NCI-H1048 (cell line): ENCODE measurements at regions not wholly inside any gene's neighbourhood (a gene's known extent, or its start where the extent isn't known, plus 50 kb on each side); places are given as distances from the start of the nearest gene placed in this dataset.
A peak's percentile ranks its signal among the peaks of the same experiment; 100 is the strongest.
"Not testable (repeated sequence)": the region's sequence is repeated elsewhere in the genome, so short reads cannot be mapped to it uniquely, and the experiment has no call there.

Source experiments
- DNase-seq: peaks from one replicate; lab custom pipeline; 2025; lab: John Stamatoyannopoulos, UW

DNA sequence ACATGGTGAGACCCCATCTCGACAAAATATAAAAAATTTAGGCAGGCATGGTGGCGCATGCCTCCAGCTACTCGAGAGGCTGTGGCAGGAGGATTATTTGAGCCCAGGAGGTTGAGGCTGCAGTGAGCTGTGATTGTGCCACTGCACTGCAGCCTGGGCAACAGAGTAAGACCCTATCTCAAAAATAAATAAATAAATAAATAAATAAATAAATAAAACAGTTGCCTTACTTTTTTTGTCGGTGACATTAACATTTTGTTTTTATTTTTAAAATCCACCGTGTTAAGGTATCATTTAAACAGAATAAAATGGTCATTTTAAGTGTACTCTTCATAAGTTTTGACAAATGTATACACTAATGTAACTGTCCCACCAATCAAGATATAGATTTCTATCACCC is 57.0 kb downstream of the RASL11A start:
- DNase-seq = no peak

DNA sequence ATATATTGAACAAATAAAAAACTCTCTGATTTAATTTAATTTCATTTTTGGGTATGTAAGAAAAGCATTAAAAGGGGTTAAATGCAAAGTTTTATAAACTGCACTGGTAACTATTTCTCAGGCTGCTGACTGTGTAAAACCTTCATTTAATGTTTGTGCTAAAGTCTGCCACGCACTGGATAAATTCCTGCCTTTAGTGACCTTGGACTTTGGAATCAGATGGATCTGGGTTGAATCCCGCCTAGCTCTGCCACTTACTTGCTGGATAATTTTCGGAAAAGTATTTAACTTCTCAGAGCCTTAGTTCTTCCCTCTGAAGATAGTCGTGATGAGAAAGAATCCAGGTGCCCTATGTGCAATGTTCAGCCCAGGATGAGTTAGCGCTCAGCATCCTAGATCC is 58.6 kb downstream of the RASL11A start:
- DNase-seq = no peak

DNA sequence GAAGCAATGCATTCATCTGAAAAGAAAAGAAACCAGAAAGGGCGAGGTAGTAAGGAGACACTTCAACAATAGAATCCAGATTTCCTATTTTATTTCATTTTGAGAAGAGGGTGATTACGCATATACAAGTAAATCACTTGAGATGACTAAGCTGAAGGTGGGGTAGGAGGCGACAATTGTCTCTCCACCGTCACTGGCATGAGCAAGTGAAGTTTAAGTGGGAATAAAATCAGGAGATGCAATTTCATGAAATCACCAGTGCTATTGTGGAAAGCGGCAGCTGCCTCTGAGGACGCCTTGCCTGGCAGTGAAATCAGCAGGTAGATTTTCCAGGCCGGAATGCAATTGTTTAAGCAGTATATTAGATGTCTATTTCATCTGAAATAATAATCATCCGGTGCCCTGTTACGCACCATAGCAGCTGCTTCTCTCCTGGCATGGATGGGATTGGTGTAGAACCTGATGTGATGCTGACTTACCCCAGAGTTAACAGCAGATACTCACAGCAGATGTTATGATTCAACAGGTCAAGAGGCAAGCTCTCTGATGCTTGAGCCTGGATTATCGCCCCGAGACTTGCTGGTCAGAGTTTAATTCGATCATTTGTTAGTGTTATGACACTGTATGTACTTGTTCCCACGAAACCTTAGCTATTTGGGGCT is 64.3 kb downstream of the RASL11A start:
- DNase-seq = no peak

DNA sequence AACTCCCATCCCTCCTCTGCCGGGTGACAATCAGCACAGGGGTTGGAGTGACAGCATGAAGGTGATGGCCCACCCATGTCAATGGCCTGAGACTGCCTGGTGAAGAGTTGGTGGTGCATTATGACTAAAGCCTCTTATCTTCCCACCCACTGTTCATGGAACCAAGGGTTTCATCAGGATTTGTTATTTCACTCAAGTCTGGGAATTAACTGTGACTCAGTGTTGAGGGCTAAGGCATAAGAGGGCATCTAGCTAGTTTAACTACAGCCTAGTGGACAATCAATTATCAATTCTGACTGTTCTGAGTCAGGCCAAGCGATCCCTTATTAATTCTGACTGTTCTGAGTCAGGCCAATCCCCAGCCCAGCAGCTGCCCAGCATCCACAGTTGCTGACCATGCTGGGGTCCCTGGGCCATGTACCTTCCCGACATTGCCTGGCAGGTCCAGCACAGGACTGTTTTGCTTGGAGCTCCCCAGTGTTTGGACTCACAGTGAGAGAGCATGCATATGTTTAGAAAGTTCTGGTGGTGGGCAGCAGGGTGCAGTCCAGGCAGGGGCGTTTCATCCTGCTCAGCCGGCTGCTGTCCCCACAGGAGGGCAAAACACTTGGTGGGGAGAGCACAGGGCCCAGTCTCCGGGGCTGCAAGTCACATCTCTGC is 65.5 kb downstream of the RASL11A start:
- no peak for DNase-seq

DNA sequence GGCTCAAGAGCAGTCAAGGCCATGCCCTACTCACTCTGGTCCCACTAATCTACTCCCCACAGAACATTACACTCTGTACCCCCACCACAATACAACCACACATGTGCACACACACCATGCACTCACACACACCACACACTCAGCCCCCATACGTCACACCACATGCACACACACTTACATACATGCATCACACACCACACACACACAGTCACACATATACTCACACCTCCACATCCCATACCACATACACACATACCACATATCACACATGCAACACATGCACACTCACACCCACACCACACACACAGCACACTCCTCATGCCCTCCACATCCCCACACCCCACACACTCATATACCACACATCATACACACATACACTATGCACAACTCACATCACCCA is 67.6 kb downstream of the RASL11A start:
- DNase-seq = no peak

DNA sequence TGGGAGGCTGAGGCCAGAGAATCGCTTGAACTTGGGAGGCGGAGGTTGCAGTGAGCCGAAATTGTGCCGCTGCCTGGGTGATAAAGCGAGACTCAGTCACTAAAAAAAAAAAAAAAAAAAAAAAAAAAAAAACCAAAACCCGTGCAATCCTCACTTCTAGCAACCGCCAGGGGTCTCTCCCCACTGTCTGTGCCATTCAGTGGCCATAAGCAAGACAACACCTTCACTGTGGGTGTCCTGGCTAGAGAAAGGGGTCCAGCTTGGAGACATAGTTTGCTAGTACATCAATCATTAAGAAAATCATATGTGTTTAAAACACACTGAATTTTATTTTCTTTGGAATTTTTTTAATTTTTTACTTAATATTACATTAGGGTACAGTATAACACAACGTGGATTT is 68.2 kb downstream of the RASL11A start:
- DNase-seq = no peak

- DNase-seq = no peak
These were observed 68.7 kb downstream of the RASL11A start for GRCh38 chr13:27339299-27339698.

DNA sequence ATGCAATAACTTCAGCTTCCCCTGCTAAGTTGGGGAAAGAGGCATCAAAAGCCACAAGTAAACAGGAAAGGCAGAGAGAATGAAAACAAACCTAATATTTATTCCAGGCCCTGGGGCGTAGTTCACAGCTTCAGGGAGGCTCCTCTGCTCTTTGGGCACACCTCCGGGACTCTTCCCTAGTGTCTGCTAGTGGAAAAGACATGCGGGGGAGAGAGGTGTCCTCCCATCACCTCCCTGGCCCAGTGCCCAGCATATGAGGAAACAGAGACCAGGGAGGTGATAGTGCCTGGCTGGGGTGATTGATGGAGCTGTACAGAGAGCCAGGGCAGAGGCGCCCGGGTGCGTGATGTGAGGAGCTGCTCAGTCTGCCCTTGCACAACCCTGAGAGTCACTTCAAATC is 71.0 kb downstream of the RASL11A start:
- DNase-seq = no peak

DNA sequence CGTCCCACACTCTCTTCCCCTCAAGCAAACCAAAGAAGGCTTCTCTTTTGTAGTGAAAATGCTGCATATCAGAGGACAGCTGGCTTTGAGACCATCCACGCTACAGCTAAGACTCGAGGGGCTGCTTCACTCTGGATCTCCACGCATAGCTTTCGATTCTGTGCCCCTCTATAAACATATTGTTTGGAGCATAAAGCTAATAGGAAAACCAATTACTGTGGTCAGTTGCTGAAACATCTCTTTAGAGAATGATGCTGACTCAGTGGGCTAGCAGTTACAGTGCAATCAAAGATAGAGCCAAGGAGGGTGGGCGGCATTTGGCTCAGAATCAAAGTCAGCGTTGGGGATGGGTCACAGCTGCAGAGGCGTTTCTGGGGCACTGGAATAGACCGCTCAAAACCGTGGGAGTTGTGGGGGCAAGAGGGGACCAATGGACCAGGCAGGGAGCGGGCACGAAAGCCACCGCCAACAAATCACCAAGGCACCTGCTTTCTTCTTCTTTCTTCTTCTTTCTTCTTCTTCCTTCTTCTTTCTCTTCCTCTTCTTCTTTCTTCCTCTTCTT is 76.7 kb downstream of the RASL11A start:
- no peak for DNase-seq

DNA sequence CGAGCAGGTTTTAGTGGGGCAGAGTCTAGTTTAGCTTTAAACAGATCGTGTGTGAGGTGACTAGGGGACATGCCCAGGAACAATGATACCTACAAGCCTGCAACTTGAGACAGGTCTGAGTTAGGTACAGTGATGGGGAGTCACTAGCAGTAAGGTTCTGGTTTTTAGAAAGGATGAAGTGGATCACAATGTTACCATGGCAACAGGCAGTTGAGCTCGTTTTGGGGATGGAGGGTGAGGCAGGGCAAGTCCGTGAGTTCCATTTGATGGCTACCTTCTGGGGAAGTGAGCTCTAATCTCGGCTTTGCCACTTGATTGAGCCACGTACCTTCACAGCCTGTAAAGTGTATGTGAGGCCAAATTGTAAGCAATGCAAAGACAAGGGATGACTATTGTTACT is 76.0 kb upstream of the GTF3A start:
- no peak for DNase-seq

GRCh38 chr13:27349458-27349857 is 75.0 kb upstream of the GTF3A start:
- DNase-seq = no peak

- not testable (repeated sequence) for DNase-seq
These were observed 73.6 kb upstream of the GTF3A start for GRCh38 chr13:27350825-27351224.

DNA sequence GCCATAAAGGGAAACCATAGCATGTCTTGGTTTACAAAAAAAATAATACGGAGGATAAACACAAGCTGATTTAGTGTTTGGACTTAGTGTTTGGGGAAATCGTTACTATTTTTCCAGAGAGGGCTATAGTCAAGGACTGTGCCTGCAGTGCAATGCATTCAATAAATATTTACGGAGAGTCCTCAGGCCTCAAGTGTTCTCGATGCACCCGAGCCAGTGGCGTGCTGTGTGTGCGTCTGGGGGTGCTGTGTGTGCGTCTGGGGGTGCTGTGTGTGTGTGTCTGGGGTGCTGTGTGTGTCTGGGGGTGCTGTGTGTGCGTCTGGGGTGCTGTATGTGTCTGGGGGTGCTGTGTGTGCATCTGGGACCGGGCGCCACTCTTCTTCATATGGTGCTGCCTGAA is 71.7 kb upstream of the GTF3A start:
- DNase-seq = no peak

DNA sequence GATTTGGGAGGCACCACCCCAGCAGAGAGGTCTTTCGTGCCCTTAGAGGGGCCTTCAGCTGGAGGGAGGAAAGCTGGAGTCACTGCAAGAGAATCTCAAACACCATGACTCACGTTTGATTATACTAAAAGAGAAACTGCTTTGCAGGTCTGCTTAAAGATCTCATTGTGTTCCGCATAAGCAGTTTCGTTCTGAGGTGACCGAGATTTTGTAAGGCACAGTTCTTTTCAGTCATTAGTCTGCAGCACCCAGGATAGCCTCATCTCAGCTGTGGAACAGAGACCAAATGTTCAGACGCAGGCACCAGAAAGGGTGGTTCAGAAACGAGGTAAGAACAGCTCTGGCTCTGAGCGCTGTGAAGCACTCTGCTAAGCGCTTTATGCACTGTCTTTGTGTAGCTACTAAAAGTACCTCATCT is 71.2 kb upstream of the GTF3A start:
- no peak for DNase-seq

DNA sequence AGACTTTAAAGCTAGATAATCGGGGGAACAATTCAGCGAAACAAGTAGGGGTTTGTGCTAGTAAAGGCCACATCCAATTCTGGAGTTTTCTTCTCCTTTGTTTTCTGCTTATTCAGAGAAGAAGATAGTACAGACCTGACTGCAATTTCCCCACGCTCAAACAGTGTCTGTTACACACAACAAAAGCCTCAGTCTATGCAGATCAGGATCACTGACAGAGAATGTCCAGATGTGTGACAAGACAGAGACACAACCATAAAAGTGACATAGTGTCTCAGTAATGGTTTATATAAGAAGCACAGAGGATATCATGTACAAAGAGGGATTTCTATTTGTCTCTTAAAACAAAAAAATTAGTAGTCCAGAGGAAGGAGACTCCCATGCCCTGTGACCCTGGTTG is 70.7 kb upstream of the GTF3A start:
- DNase-seq = no peak

GRCh38 chr13:27354379-27354778 is 70.0 kb upstream of the GTF3A start:
- no peak for DNase-seq

DNA sequence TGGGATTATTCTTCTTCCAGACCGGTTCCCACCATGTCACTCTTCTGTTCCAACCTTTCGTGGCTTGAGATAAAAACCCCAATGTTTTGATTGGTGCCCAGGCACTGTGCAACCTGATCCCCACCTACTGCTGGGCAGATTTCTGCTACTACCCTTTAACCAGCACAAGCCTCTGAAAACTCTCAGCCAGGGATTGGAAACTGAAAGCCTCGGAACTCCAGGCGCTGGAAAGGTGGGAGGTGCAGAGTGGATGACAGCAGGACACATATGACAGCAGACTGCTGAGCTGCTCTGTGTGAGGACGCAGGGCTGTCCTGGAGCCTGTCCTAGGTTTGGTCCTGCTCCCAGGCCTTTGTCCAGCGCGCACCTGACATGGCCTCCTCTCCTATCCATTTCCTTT is 68.5 kb upstream of the GTF3A start:
- no peak for DNase-seq

DNA sequence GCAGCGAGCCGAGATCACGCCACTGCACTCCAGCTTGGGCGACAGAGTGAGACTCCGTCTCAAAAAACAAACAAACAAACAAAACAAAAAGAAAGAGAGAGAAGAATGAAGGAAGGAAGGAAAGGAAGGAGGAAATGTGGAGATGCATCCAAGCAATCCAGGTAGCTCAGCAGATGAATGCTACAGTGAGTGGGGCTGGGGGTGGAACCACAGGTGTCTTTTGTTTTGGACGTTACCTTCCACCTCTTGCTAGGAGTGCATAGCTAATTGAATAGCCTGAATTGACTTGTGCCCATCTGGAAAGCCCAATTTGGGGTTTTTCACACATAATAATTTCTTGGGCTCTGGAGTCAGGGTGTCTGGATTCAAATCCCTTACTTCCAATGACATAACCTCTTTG is 66.0 kb upstream of the GTF3A start:
- DNase-seq = no peak

- no peak for DNase-seq
These were observed 65.1 kb upstream of the GTF3A start for GRCh38 chr13:27359199-27359821.

- DNase-seq = no peak
These were observed 63.9 kb upstream of the GTF3A start for GRCh38 chr13:27360562-27360961.

DNA sequence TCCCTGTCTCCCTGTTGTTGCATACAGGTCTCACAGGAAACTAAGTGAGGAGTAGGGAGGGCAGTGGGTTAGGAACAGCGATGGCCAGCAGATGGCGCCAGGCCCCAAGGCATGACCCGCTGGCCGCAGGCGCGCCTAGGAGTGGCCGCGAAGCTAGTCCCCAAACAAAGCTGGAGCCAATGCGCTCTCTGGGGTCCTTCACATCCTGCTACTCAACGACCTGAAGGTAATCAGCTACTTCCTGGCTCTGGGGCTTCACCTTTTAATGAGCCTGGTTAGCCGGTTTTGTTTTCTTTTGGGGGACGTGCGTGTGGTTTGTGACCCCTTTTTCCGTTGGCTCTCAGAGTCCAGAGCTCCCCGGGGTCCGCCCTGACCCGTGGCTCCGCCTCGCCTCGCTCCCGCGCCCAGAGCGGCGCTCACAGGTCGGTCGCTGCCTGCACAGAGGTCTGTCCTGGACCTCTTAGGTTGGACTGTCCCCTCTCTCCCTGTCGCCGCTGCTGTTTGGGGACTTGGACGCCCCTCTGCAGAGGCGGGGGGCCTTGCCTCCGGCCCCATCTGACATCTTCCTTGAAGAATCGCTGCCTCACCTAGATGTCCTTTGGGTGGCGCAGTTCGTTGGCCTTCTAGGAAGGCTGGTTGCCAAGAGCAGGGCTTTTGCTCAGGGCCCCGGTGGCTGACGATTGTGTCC is 62.2 kb upstream of the GTF3A start:
- DNase-seq = peak; percentile 41

- DNase-seq = not testable (repeated sequence)
These were observed 60.8 kb upstream of the GTF3A start for GRCh38 chr13:27363637-27364036.

- no peak for DNase-seq
These were observed 56.8 kb upstream of the GTF3A start for GRCh38 chr13:27367570-27367969.
